ENCODE measurements at regions not wholly inside any gene's neighbourhood (a gene's known extent, or its start where the extent isn't known, plus 50 kb on each side); places are given as distances from the start of the nearest gene placed in this dataset.

- DNase-seq (ENCODE audit: low spot score) = no peak
Observed at GRCh38 chr11:128262463-128263345, 324.7 kb downstream of the ETS1 start.

GRCh38 chr11:128261011-128261421, 326.3 kb downstream of the ETS1 start:
- DNase-seq (ENCODE audit: low spot score) = no peak

DNA sequence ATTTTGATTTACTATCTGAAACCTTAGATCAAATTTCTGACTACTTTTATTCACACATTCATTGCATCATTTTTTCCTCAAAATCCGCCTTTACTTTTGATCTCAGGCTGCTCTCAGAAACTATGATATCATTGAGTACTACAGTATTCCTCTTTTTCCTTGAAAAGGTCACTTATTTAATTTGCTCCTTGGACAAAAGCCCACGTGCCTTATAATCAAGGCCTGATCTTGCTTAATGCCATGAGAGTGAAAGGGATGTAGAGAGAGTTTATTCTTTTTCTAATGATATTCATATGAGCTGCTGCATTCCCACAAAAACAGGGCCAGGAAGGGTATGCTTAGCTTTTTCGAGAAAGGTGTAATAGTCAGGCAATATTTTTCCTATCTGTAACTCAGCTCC, 327.0 kb downstream of the ETS1 start:
- DNase-seq (ENCODE audit: low spot score) = no peak

GRCh38 chr11:128259816-128260215, 327.5 kb downstream of the ETS1 start:
- no peak for DNase-seq (ENCODE audit: low spot score)

DNA sequence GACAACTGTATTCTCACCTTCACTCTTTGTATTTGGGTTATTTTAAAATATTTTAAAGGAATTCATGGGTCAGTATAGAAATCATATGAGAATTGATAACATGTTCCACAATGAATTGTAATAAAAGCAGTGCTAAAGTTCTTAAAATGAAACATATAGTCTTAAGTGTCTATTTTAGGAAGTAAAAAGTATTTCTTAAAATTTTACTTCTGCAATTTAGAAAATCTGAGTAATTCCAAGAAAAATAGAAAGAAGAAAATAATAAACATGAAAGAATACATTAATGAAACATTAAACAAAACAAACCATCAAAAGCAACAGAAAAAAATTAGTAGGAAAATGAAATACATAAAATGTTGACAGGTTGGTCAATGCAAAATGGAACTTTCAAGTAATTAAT, 332.4 kb downstream of the ETS1 start:
- no peak for DNase-seq (ENCODE audit: low spot score)

DNA sequence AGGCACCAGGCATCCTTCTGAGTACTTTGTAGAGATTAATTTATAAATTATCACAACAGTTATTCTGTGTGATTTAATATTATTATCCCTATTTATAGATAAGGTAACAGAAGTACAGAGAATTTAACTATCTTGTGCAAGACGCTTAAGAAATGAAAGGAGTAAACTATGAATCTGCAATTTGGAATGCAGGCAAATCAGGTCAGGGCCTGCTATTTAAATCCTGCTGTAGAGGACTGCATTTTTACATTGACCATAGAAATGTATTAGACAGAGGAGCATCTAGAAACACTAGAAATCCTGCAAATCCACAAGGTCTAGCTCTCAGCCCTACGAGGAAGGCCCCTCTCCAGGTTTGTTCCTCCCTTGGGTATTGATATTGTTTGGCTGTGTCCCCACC, 336.2 kb downstream of the ETS1 start:
- no peak for DNase-seq (ENCODE audit: low spot score)

DNA sequence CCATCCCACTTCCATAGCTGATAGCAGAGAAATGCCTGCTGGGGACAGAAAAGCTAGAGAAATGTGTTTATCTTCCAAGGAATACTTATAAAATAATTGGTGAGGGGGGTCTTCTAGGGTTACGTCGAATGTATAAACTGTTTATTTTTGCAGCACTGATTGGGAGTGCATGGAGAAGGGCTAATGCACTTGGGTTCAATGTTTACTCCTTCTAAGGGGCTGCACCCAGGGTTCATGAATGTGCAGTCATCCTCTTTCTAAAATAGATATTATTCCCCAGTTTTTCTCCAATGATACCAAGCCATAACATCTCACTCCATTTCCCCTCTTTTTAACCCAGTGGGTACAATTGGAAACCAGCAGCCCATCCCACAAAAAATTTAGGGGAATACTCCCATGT, 336.9 kb downstream of the ETS1 start:
- DNase-seq (ENCODE audit: low spot score) = no peak

- no peak for DNase-seq (ENCODE audit: low spot score)
Observed at GRCh38 chr11:128246810-128247594, 340.4 kb downstream of the ETS1 start.

DNA sequence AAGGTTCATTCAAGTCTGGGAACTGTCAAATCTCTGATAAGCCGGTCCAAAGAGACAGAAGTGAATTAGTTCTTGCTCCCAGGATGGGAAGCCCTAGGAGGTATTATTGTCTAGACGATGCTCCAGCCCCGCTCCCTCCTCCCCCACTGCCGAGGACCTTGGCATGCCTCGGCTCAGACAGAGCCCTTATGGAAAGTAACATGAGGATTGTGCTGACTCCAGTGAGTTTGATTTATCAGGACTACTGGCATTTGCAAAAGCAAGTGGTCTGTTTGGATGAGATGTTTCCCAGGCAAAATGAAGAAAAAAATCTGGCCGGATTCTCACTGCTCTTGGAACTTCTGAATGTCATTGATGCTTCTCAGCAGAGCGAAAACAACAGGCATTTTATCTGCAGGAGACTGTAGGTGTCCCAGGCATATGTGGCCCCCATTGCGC, 341.0 kb downstream of the ETS1 start:
- DNase-seq (ENCODE audit: low spot score) = no peak

GRCh38 chr11:128244871-128245270, 342.5 kb downstream of the ETS1 start:
- DNase-seq (ENCODE audit: low spot score) = no peak

DNA sequence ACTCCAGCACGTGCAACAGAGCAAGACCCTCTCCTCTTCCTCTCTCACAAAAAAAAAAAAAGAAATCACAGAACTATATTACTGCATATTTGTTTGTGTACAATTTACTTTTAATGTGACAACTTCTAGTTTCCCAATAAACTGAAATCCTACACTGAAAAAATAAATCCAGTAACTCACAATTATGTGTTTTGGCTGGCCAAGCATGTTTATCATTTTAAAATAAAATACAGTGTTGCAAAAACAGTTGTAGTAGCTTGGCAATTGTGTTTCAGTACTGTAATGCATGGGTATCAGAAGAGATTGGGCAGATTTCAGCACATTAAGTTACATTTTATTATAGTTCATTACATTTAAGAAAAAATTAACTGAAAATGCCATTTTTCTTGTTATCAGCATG, 344.9 kb downstream of the ETS1 start:
- DNase-seq (ENCODE audit: low spot score) = no peak

- no peak for DNase-seq (ENCODE audit: low spot score)
Observed at GRCh38 chr11:128240546-128240945, 346.8 kb downstream of the ETS1 start.

DNA sequence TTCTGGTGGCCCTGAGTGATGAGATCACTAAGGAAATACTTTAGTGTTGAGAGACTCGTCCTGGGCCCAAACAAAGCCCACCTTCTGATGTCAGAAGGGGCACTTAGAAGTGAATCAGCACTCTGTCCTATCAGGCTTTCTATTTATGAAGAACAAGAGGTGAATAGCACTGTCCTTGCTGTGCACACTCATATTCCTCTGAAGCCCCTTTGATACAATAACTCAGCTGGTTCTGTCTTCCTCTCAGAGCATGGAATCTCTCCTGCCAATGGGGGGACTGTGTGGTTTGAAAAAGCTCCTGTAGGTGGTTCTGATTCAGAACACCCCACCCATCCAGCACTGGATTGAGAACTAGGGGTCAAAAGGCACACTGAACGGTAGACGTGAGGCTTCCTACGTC, 348.1 kb downstream of the ETS1 start:
- no peak for DNase-seq (ENCODE audit: low spot score)

- no peak for DNase-seq (ENCODE audit: low spot score)
Observed at GRCh38 chr11:128238521-128239265, 348.7 kb downstream of the ETS1 start.

- no peak for DNase-seq (ENCODE audit: low spot score)
Observed at GRCh38 chr11:128236506-128237498, 350.6 kb downstream of the ETS1 start.

DNA sequence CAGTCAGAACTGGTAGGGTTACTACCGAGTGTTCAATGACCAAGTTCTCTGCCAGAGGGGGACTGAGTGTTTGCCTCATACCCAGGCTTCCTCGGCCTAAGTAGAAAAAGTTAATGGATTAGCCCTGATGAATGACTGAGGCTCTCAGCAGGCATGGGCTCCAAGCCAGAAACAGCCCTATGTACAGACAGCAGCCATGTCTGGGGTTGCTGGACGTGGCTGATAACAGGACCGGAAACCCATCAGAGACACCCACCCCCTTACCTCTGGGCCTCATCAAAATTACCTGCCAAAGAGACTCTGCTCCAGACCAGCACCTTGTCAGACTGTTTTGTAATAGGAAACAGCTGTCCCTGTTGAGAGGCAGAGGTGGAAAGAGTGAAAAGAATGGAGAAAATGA, 351.4 kb downstream of the ETS1 start:
- no peak for DNase-seq (ENCODE audit: low spot score)

DNA sequence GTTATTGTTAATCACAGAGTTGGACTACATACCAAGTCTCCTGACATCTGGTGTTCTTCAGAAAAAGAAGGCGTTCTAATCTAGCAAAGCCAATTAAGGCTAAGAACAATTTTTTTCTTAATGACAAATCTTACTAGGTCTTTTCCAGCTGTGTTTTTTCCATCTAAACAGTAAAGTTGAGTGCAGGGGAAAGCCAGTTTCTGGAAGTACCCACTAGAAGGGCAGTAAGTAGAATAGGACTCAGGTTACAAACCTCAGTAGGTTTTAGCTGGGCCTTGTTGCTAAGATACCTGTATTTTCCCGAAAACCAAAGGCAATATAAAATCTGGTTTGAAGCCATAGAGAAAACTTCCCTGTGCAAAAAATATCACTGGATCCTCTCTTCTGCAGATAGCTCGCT, 351.9 kb downstream of the ETS1 start:
- DNase-seq (ENCODE audit: low spot score) = no peak

DNA sequence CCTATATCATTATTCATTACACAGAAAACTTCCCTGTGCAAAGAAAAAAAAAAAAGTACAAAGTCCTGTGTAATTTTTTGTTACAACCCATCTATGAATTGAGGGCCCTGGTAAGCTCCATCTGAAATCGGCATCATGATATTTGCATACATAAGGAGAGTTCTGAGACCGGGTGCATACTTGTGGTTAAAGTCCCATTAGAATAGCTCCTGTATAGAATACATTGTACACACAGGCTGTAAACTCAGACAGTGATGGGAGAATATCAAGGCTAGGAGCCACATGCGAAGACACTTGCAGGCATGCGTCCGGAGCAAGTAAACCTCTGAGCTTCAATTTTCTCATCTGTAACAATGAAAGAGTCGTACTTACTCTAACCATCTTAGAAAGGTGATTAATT, 353.2 kb downstream of the ETS1 start:
- DNase-seq (ENCODE audit: low spot score) = no peak

- DNase-seq (ENCODE audit: low spot score) = no peak
Observed at GRCh38 chr11:128232588-128232987, 354.8 kb downstream of the ETS1 start.

GRCh38 chr11:128231845-128232410, 355.4 kb downstream of the ETS1 start:
- DNase-seq (ENCODE audit: low spot score) = no peak

- no peak for DNase-seq (ENCODE audit: low spot score)
Observed at GRCh38 chr11:128227466-128227865, 359.9 kb downstream of the ETS1 start.
